Prostate gland (tissue), 2 donors: ENCODE measurements at regions not wholly inside any gene's neighbourhood (a gene's known extent, or its start where the extent isn't known, plus 50 kb on each side); places are given as distances from the start of the nearest gene placed in this dataset.

Source experiments
- POLR2A ChIP-seq: fragments of 450-650 bp; IDR thresholded peaks from one replicate; pipeline ENCODE4 v1.6.1; 2016; ENCODE audit warnings: antibody characterized with exemption, mild to moderate bottlenecking
- POLR2AphosphoS5 ChIP-seq: sonication (generic); formaldehyde crosslinking; IDR thresholded peaks from one replicate; pipeline ENCODE4 v1.6.1; 2017; ENCODE audit warnings: antibody characterized with exemption
- TF ChIP-seq, protein P1 (sequence below), 4 experiments: fragments of 200-600 bp in 2 of 4; fragments of 450-650 bp in 2 of 4; sonication (generic) in 2 of 4; IDR thresholded peaks; 1 replicate in 3 of 4; 2 replicates in 1 of 4; pipeline ENCODE4 v1.5.1; 2016 to 2019; ENCODE audit warnings: antibody characterized with exemption in 4 of 4, mild to moderate bottlenecking in 2 of 4, moderate library complexity in 2 of 4

GRCh38 chr9:81472701-81473100, 216.6 kb downstream of the TLE1 start:
- no peak for TF ChIP-seq POLR2AphosphoS5
- TF ChIP-seq, protein P1, sequence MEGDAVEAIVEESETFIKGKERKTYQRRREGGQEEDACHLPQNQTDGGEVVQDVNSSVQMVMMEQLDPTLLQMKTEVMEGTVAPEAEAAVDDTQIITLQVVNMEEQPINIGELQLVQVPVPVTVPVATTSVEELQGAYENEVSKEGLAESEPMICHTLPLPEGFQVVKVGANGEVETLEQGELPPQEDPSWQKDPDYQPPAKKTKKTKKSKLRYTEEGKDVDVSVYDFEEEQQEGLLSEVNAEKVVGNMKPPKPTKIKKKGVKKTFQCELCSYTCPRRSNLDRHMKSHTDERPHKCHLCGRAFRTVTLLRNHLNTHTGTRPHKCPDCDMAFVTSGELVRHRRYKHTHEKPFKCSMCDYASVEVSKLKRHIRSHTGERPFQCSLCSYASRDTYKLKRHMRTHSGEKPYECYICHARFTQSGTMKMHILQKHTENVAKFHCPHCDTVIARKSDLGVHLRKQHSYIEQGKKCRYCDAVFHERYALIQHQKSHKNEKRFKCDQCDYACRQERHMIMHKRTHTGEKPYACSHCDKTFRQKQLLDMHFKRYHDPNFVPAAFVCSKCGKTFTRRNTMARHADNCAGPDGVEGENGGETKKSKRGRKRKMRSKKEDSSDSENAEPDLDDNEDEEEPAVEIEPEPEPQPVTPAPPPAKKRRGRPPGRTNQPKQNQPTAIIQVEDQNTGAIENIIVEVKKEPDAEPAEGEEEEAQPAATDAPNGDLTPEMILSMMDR (IDR thresholded peaks at IDR 0.05), result no peak
- TF ChIP-seq POLR2A, result no peak
